ENCODE measurements at regions not wholly inside any gene's neighbourhood (a gene's known extent, or its start where the extent isn't known, plus 50 kb on each side); places are given as distances from the start of the nearest gene placed in this dataset.

GRCh38 chr12:65739606-65740005, 84.7 kb upstream of the HMGA2 start:
- DNase-seq = no peak
- Histone ChIP-seq H3K27ac (ENCODE audit: low read depth in 1 of 2, low read length in 1 of 2) (no peak overlapping the region), H3K27me3 (ENCODE audit: control insufficient read depth in 3 of 3, insufficient read depth in 3 of 3, low read length in 2 of 3) (no peaks in the 10 kb centered on the region), H3K9me3 (ENCODE audit: control insufficient read depth in 4 of 4, insufficient read depth in 3 of 4, low read length in 3 of 4) (peaks cover 0 to 2% (median 0%) of the 10 kb centered on the region in 4 donors), H3K4me1 (ENCODE audit: control insufficient read depth in 5 of 5, insufficient read depth in 5 of 5, low read length in 5 of 5) (peaks cover 0 to 9% (median 0%) of the 10 kb centered on the region in 5 donors), H3K4me3 (no peak overlapping the region), H3K36me3 (ENCODE audit: control insufficient read depth in 4 of 4, insufficient read depth in 4 of 4, low read length in 4 of 4) (no peaks in the 10 kb centered on the region), H3K9ac (ENCODE audit: insufficient read depth in 1 of 2, low read length in 2 of 2) (no peak overlapping the region)
- TF ChIP-seq, protein P1, sequence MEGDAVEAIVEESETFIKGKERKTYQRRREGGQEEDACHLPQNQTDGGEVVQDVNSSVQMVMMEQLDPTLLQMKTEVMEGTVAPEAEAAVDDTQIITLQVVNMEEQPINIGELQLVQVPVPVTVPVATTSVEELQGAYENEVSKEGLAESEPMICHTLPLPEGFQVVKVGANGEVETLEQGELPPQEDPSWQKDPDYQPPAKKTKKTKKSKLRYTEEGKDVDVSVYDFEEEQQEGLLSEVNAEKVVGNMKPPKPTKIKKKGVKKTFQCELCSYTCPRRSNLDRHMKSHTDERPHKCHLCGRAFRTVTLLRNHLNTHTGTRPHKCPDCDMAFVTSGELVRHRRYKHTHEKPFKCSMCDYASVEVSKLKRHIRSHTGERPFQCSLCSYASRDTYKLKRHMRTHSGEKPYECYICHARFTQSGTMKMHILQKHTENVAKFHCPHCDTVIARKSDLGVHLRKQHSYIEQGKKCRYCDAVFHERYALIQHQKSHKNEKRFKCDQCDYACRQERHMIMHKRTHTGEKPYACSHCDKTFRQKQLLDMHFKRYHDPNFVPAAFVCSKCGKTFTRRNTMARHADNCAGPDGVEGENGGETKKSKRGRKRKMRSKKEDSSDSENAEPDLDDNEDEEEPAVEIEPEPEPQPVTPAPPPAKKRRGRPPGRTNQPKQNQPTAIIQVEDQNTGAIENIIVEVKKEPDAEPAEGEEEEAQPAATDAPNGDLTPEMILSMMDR (IDR thresholded peaks at IDR 0.05; ENCODE audit: control extremely low read depth, extremely low read depth) = no peak
- ATAC-seq (ENCODE audit: insufficient read depth, low FRiP score) = no peak
- WGBS, 2 donors = 91 to 98% methylated on average over 4 of the region's 4 CpGs

- no peak for DNase-seq
- H3K4me1 ChIP-seq (ENCODE audit: control insufficient read depth in 5 of 5, insufficient read depth in 5 of 5, low read length in 5 of 5) = peaks cover 0 to 9% (median 0%) of the 10 kb centered on the region in 5 donors
- H3K9ac ChIP-seq (ENCODE audit: insufficient read depth in 1 of 2, low read length in 2 of 2) = no peak overlapping the region
- no peaks in the 10 kb centered on the region for H3K27me3 ChIP-seq (ENCODE audit: control insufficient read depth in 3 of 3, insufficient read depth in 3 of 3, low read length in 2 of 3)
- H3K4me3 ChIP-seq = no peak overlapping the region
- H3K27ac ChIP-seq (ENCODE audit: low read depth in 1 of 2, low read length in 1 of 2) = no peak overlapping the region
- H3K36me3 ChIP-seq (ENCODE audit: control insufficient read depth in 4 of 4, insufficient read depth in 4 of 4, low read length in 4 of 4) = no peaks in the 10 kb centered on the region
- no peak for ATAC-seq (ENCODE audit: insufficient read depth, low FRiP score)
- peaks cover 0 to 2% (median 0%) of the 10 kb centered on the region in 4 donors for H3K9me3 ChIP-seq (ENCODE audit: control insufficient read depth in 4 of 4, insufficient read depth in 3 of 4, low read length in 3 of 4)
- TF ChIP-seq, protein P1 (IDR thresholded peaks at IDR 0.05; ENCODE audit: control extremely low read depth, extremely low read depth) = no peak
- 12 to 18% methylated on average over 1 of the region's 1 CpG for WGBS, 2 donors
These were observed 83.8 kb upstream of the HMGA2 start for GRCh38 chr12:65740506-65740872.

- Histone ChIP-seq H3K4me1 (ENCODE audit: control insufficient read depth in 5 of 5, insufficient read depth in 5 of 5, low read length in 5 of 5) (peaks cover 0 to 9% (median 0%) of the 10 kb centered on the region in 5 donors), H3K27ac (ENCODE audit: low read depth in 1 of 2, low read length in 1 of 2) (no peak overlapping the region), H3K27me3 (ENCODE audit: control insufficient read depth in 3 of 3, insufficient read depth in 3 of 3, low read length in 2 of 3) (no peaks in the 10 kb centered on the region), H3K9ac (ENCODE audit: insufficient read depth in 1 of 2, low read length in 2 of 2) (no peak overlapping the region), H3K4me3 (no peak overlapping the region), H3K9me3 (ENCODE audit: control insufficient read depth in 4 of 4, insufficient read depth in 3 of 4, low read length in 3 of 4) (peaks cover 0 to 2% (median 0%) of the 10 kb centered on the region in 4 donors), H3K36me3 (ENCODE audit: control insufficient read depth in 4 of 4, insufficient read depth in 4 of 4, low read length in 4 of 4) (no peaks in the 10 kb centered on the region)
- 5 to 10% methylated on average over 35 to 42 of the region's 42 CpGs for WGBS, 2 donors
- TF ChIP-seq, protein P1 (IDR thresholded peaks at IDR 0.05; ENCODE audit: control extremely low read depth, extremely low read depth) = no peak
- DNase-seq (peak; percentile 91 to 93 (median 92)), ATAC-seq (ENCODE audit: insufficient read depth, low FRiP score) (no peak)
These were observed 83.2 kb upstream of the HMGA2 start for GRCh38 chr12:65740873-65741600.
